Keratinocyte (primary cell): ENCODE measurements at regions not wholly inside any gene's neighbourhood (a gene's known extent, or its start where the extent isn't known, plus 50 kb on each side); places are given as distances from the start of the nearest gene placed in this dataset.

Source experiments
- DNase-seq: peaks from one replicate; pipeline ENCODE4 v3.0.0-alpha.2; 2011; ENCODE audit warnings: low read depth, missing footprints, low spot score
- FAIRE-seq: peaks from 2 replicates; lab custom pipeline; 2011; peaks lifted over from hg19 to GRCh38; lab: Jason Lieb, UNC
- H2AFZ ChIP-seq: 2 replicates; pipeline ENCODE4 v1.6.0; 2012; ENCODE audit warnings: low read length, control low read depth, inconsistent platforms; ENCODE audit not compliant: control insufficient read depth
- H3K27ac ChIP-seq: 2 replicates; pipeline ENCODE4 v1.5.1; 2011; ENCODE audit warnings: low read length; ENCODE audit not compliant: control insufficient read depth, insufficient read depth
- H3K27me3 ChIP-seq: 3 replicates; pipeline ENCODE4 v1.6.0; 2011; ENCODE audit warnings: low read length; ENCODE audit not compliant: control insufficient read depth, insufficient read depth; ENCODE audit errors: extremely low read depth
- H3K36me3 ChIP-seq, 2 experiments: 2 replicates in 1 of 2; 3 replicates in 1 of 2; pipeline ENCODE4 v1.5.1; 2011; ENCODE audit warnings: low read length in 2 of 2, mild to moderate bottlenecking in 1 of 2; ENCODE audit not compliant: control insufficient read depth in 2 of 2, insufficient read depth in 2 of 2; ENCODE audit errors: extremely low read depth in 1 of 2
- H3K4me1 ChIP-seq: 3 replicates; pipeline ENCODE4 v1.5.1; 2011; ENCODE audit warnings: low read length; ENCODE audit not compliant: control insufficient read depth, insufficient read depth; ENCODE audit errors: extremely low read depth
- H3K4me2 ChIP-seq: 3 replicates; pipeline ENCODE4 v1.6.0; 2011; ENCODE audit warnings: low read depth, low read length; ENCODE audit not compliant: control insufficient read depth, insufficient read depth; ENCODE audit errors: extremely low read depth
- H3K4me3 ChIP-seq, 3 experiments: fragments of 200-600 bp in 1 of 3; sonication (generic) in 1 of 3; 2 replicates in 2 of 3; 3 replicates in 1 of 3; pipeline ENCODE4 v1.5.1; 2011 to 2016; ENCODE audit warnings: low read length in 3 of 3, mild to moderate bottlenecking in 3 of 3, control low read depth in 2 of 3, inconsistent platforms in 1 of 3, low read depth in 1 of 3, mixed read lengths in 1 of 3, mixed run types in 1 of 3, moderate library complexity in 1 of 3; ENCODE audit not compliant: control insufficient read depth in 2 of 3, insufficient read depth in 2 of 3; ENCODE audit errors: extremely low read depth in 1 of 3
- H3K79me2 ChIP-seq: 2 replicates; pipeline ENCODE4 v1.6.0; 2012; ENCODE audit warnings: low read length; ENCODE audit not compliant: control insufficient read depth, insufficient read depth
- H3K9ac ChIP-seq: 3 replicates; pipeline ENCODE4 v1.6.0; 2011; ENCODE audit warnings: low read length; ENCODE audit not compliant: control insufficient read depth, insufficient read depth; ENCODE audit errors: extremely low read depth
- H3K9me1 ChIP-seq: 3 replicates; pipeline ENCODE4 v1.6.0; 2011; ENCODE audit warnings: low read length; ENCODE audit not compliant: control insufficient read depth, insufficient read depth; ENCODE audit errors: extremely low read depth
- H3K9me3 ChIP-seq: 2 replicates; pipeline ENCODE4 v1.5.1; 2012; ENCODE audit warnings: low read depth, low read length; ENCODE audit not compliant: control insufficient read depth
- H4K20me1 ChIP-seq: 3 replicates; pipeline ENCODE4 v1.6.0; 2011; ENCODE audit warnings: low read length; ENCODE audit not compliant: control insufficient read depth, insufficient read depth; ENCODE audit errors: extremely low read depth
- EZH2 ChIP-seq: IDR thresholded peaks from one replicate; pipeline ENCODE4 v1.6.1; 2012; ENCODE audit warnings: inconsistent platforms, mild to moderate bottlenecking, low read length, moderate library complexity
- dilution Hi-C: fragments of 300-500 bp; cut with MboI; formaldehyde crosslinking; loops from one replicate; pipeline ENCODE4 v1.7.0; 2020; ENCODE audit warnings: low sequenced_read_pairs; ENCODE audit not compliant: extremely low pct_ligation_motif_present
- TF ChIP-seq, protein P1 (sequence below), 3 experiments: IDR thresholded peaks in 1 of 3; conservative IDR thresholded peaks in 1 of 3; optimal IDR thresholded peaks in 1 of 3; 2 replicates in 2 of 3; 3 replicates in 1 of 3; pipeline versions ENCODE3 to v1.5.1; 2011; ENCODE audit warnings: low read length in 3 of 3, mild to moderate bottlenecking in 3 of 3, moderate library complexity in 2 of 3, control low read depth in 1 of 3, inconsistent platforms in 1 of 3; ENCODE audit not compliant: insufficient read depth in 2 of 3; ENCODE audit errors: extremely low read depth in 1 of 3

DNA sequence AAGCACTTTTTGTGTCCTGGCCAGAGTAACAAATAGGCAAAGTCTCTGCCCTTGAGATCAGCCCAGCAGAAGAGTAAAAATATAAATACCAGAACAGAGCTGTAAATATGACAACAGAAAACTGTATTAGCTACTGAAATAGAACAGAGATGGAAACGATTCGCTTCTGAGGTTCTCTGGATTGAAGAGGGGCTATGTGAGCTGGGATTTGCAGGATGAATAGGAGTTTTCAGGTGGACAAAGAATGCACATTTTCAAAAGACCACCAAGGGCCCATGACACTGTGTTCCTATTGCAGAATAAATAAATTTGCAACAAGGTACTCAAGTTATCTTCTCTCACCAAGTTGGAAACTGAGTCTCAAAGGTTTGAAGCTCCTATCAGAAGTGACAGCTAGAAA is 176.6 kb downstream of the BCL11B start:
- no peaks in the 10 kb centered on the region for H4K20me1 ChIP-seq
- no peaks in the 10 kb centered on the region for H3K9me1 ChIP-seq
- no peak overlapping the region for H2AFZ ChIP-seq
- H3K9ac ChIP-seq = no peak overlapping the region
- FAIRE-seq (peak; percentile 43), DNase-seq (no peak)
- H3K27ac ChIP-seq = no peak overlapping the region
- no peaks in the 10 kb centered on the region for H3K9me3 ChIP-seq
- H3K27me3 ChIP-seq = no peaks in the 10 kb centered on the region
- dilution Hi-C loops = no loop called here
- H3K36me3 ChIP-seq = no peaks in the 10 kb centered on the region
- TF ChIP-seq EZH2 = no peak
- TF ChIP-seq, protein P1, sequence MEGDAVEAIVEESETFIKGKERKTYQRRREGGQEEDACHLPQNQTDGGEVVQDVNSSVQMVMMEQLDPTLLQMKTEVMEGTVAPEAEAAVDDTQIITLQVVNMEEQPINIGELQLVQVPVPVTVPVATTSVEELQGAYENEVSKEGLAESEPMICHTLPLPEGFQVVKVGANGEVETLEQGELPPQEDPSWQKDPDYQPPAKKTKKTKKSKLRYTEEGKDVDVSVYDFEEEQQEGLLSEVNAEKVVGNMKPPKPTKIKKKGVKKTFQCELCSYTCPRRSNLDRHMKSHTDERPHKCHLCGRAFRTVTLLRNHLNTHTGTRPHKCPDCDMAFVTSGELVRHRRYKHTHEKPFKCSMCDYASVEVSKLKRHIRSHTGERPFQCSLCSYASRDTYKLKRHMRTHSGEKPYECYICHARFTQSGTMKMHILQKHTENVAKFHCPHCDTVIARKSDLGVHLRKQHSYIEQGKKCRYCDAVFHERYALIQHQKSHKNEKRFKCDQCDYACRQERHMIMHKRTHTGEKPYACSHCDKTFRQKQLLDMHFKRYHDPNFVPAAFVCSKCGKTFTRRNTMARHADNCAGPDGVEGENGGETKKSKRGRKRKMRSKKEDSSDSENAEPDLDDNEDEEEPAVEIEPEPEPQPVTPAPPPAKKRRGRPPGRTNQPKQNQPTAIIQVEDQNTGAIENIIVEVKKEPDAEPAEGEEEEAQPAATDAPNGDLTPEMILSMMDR (optimal IDR thresholded peaks at IDR 0.05 in 1 of 3, IDR thresholded peaks at IDR 0.05 in 1 of 3, conservative IDR thresholded peaks at IDR 0.05 in 1 of 3; ENCODE audit: extremely low read depth in 1 of 3, insufficient read depth in 2 of 3, low read length in 3 of 3) = no peak
- peaks cover 23% of the 10 kb centered on the region for H3K4me1 ChIP-seq
- no peak overlapping the region for H3K4me3 ChIP-seq
- no peak overlapping the region for H3K4me2 ChIP-seq
- no peaks in the 10 kb centered on the region for H3K79me2 ChIP-seq

GRCh38 chr14:99098199-99098598 is 173.8 kb downstream of the BCL11B start:
- Histone ChIP-seq H3K36me3 (no peaks in the 10 kb centered on the region), H3K4me2 (no peak overlapping the region), H3K9me3 (no peaks in the 10 kb centered on the region), H4K20me1 (no peaks in the 10 kb centered on the region), H3K4me3 (no peak overlapping the region), H3K27me3 (no peaks in the 10 kb centered on the region), H3K9ac (no peak overlapping the region), H3K27ac (no peak overlapping the region), H2AFZ (no peak overlapping the region), H3K79me2 (no peaks in the 10 kb centered on the region), H3K4me1 (peaks cover 23% of the 10 kb centered on the region), H3K9me1 (no peaks in the 10 kb centered on the region)
- dilution Hi-C loops = no loop called here
- no peak for FAIRE-seq
- DNase-seq = no peak
- TF ChIP-seq, protein P1 (optimal IDR thresholded peaks at IDR 0.05 in 1 of 3, IDR thresholded peaks at IDR 0.05 in 1 of 3, conservative IDR thresholded peaks at IDR 0.05 in 1 of 3; ENCODE audit: extremely low read depth in 1 of 3, insufficient read depth in 2 of 3, low read length in 3 of 3) = no peak
- no peak for TF ChIP-seq EZH2
